ENCODE measurements at regions not wholly inside any gene's neighbourhood (a gene's known extent, or its start where the extent isn't known, plus 50 kb on each side); places are given as distances from the start of the nearest gene placed in this dataset.

DNA sequence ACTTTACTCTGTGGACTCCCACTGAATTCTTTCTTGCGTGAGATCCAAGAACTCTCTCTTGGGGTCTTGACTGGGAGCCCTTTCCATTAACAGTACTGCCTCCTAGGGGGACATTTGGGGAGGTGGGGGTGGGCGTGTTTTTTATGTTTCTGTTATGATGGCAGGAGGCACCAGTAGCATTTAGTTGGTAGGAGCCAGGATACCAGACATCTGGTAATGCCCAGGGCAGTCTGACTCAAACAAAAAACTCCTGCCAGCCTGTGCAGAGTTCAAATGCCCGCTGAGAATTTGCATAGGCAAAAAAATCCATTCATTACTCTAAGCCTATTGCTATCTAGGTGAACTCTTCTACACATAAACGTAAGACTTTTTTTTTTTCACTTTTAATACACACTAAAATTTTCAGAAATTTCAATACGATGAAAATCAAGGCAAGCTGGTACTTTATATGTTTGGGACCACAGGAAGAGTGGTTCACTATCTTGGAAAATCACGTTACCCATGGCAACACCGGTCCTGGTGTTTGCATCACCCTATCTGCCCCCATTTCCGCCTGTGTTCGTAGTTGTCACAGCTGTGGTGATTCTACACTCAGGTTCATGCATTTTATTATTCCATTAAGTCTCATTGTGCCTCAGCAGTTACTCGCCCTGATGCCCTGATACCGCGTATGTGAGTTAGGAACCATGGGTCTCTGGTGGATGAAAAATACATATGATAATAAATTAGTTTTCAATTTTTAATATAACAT, 121.1 kb upstream of the XYLT1 start:
- DNase-seq (ENCODE audit: low read depth in 3 of 3) = no peak

- DNase-seq (ENCODE audit: low read depth in 3 of 3) = peak in 2 of 3 experiments; percentile 16 to 41
These were observed 120.2 kb upstream of the XYLT1 start for GRCh38 chr16:17590711-17591654.

DNA sequence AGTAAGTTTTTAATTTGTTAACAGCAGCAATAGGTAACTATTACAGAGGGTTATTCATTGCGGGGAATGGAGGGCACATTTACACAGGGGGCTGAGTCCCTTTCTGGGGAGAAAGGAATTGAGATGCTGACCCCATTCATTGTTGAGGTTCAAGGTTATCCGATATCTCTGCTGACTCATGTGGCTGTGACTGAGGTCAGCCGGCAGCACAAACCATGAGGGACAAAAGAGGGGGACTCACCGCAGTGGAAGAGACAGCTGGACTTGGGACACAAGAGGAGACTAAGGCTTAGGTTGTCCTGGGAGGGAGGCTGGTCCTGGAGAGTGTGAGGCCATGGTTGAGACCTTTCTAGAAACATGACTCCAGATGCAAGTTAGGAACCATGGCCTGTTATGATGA, 119.1 kb upstream of the XYLT1 start:
- no peak for DNase-seq (ENCODE audit: low read depth in 3 of 3)

DNA sequence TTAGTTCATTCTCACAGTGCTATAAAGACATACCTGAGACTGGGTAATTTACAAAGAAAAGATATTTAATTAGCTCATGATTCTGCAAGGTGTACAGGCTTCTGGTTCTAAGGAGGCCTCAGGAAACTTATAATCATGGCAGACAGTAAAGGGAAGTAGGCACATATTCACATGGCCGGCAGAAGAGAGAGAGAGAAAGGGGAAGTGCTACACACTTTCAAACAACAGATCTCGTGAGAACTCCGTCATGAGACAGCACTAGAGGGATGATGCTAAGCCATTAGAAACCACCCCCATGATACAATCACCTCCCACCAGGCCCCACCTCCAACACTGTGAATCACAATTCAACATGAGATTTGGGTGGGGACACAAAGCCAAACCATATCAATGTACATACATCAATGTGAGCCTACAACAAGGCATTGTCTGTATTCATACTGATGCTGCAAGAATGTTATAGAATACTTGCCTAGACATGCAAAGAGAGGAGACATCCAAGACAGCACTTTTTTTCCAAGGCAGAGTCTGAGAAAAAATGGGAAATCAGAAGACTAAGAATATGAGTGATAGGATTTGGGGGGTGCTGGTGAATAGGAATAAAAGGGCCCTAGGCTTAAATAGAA, 114.8 kb upstream of the XYLT1 start:
- DNase-seq (ENCODE audit: low read depth in 3 of 3) = no peak

DNA sequence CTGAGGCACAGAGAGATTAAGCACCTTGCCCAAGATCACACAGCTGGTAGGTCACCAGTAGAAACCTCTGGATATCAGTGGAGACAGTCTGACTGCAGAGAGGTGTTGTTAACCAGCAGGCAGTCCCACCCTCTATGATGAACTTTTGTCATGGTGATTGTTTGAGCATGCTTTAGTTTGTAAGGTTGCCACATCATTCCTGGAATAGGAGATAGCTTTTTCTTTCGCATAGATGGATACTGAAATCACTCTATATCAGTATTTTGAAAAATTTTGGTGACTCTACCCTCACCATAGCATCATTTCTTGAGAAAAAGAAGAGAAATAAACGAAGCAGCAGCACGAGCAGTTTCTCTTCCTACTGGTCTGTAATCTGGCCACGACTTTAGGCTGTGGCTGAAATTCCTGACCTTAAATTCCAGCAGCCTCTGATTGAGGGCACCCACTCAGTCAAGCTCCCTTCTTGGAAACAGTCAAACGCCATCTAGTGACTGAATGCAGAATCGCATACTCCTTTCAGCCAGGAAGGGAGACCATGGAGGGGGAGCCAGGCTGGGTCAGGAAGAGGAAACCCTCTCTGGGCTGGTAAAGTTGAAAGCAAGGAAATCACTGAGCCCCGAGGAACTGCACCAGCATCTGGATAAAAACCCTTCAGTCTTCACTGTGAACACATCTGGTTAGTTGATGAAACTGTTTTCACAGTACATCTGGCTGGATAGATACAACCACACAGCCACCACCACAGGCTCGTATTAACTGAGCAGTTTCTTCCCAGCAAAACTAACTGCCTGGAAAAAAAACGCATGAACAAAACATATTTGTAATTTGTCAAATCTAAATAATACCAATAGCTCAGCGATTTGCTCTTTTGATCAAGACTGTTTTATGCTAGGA, 108.5 kb upstream of the XYLT1 start:
- DNase-seq (ENCODE audit: low read depth in 3 of 3) = peak; percentile 29 to 44 (median 41)

- DNase-seq (ENCODE audit: low read depth in 3 of 3) = no peak
These were observed 103.5 kb upstream of the XYLT1 start for GRCh38 chr16:17574256-17574655.

DNA sequence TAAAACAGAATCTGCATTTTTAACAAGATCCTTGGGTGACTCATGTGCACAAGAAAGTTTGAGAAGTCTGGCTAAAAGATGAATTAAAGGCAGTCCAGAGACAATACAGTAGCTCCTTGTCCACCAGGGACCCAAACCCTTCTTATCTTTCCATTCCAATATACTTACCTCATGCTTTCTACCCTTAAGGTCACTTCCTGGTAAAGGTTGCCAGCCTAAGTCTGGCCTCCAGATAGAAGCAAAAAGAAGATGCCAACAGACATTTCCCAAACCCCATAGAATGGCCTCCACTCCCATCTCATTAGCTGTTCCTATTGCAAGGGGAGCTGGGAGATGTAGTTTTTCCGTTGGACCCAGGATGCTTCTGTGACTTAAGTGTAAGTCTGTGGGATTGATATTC, 101.4 kb upstream of the XYLT1 start:
- DNase-seq (ENCODE audit: low read depth in 3 of 3) = no peak

- no peak for DNase-seq (ENCODE audit: low read depth in 3 of 3)
These were observed 100.8 kb upstream of the XYLT1 start for GRCh38 chr16:17571499-17572093.

DNA sequence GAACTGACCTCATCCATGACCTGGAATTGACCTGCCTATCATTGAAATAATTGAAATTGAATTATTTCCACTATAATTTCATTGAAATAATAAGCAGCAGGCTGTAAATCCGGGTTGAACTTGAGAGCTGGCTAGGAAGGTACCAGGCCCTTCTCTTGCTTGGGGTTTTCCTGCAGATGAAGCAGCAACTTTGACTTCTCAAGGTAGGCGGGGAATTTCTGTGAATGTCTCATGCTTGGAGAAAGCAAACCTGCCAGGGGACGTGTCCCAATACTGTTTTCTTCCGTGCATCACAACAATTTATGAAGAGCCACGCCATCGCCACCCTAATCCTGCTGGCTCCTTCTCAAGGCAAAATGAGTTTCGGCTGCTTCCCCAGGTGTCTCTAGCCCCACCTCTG, 97.5 kb upstream of the XYLT1 start:
- DNase-seq (ENCODE audit: low read depth in 3 of 3) = no peak

DNA sequence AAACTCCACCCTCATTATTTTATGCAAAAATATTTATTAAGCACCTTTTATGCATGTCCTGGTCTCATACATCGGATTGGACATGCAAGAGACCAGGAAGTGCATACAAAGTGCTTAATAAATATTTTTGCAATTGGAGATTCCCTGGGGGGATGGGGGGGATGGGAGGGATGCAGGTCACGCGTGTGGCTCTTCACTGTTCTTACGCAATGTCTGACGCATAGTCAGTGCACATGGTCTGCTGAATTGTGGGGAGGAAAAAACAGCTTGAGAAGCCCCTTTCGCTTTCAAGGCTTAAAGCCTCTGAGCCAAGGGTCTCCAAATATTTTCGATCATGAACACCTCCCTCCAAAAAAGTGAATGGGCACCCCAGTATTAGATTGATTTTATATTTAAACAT, 96.7 kb upstream of the XYLT1 start:
- DNase-seq (ENCODE audit: low read depth in 3 of 3) = no peak

GRCh38 chr16:17566656-17567450, 96.1 kb upstream of the XYLT1 start:
- DNase-seq (ENCODE audit: low read depth in 3 of 3) = no peak

GRCh38 chr16:17566075-17566474, 95.3 kb upstream of the XYLT1 start:
- DNase-seq (ENCODE audit: low read depth in 3 of 3) = no peak

DNA sequence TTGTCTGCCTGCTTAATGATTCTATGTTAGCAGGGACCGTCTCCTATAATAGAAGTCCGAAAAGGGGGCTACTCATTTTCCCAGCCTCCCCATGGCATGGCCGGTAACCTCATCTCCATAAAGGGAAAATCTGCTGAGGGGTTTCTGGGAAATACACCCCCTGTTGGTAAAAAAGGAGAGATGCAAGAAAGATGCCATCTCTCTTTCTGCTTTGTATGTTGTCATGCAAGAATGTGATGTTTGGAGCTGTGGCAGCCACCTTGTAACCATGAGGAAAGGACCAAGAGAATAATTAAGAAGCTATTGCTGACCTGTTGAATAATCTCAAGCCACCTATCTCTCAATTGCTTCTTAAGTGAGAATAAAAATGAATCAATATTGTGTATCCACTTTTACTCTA, 94.8 kb upstream of the XYLT1 start:
- DNase-seq (ENCODE audit: low read depth in 3 of 3) = no peak

GRCh38 chr16:17564856-17565255, 94.1 kb upstream of the XYLT1 start:
- DNase-seq (ENCODE audit: low read depth in 3 of 3) = no peak

- no peak for DNase-seq (ENCODE audit: low read depth in 3 of 3)
These were observed 92.7 kb upstream of the XYLT1 start for GRCh38 chr16:17563323-17564091.

DNA sequence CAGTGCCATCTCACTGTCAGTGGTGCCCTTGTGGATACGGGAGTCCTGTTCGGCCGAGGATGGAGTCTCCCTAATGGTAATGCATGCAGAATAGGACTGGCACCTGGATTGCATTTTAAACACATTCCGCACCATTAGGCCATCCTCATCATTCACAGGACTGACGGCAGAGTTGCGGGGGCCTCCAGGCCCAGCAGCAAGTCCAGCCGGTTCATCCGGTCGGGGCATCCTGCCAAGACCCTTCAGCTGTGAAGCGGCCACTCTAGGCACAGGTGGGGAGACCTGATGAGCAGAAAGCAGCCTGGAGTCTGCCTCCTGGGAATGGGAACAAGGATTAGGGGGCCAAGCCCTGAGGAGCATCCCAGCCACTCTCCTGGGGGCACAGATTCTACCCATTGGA, 90.3 kb upstream of the XYLT1 start:
- DNase-seq (ENCODE audit: low read depth in 3 of 3) = no peak

GRCh38 chr16:17560548-17560947, 89.8 kb upstream of the XYLT1 start:
- DNase-seq (ENCODE audit: low read depth in 3 of 3) = no peak

GRCh38 chr16:17559394-17559793, 88.6 kb upstream of the XYLT1 start:
- no peak for DNase-seq (ENCODE audit: low read depth in 3 of 3)

DNA sequence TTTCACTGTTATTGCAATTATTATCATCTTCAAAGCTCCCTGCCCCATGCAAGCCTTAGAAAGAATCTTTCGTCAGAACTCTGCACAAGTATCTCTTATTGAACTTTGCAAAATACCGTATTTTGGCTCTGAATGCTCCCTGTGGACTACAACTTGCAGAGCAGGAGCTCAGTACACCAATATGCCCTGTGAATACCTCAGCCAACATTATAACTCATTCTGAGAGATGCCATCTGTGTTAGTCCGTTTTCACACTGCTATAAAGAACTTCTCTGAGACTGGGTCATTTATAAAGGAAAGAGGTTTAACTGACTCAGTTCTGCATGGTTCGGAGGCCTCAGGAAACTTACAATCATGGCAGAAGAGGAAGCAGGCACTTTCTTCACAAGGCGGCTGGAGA, 87.2 kb upstream of the XYLT1 start:
- no peak for DNase-seq (ENCODE audit: low read depth in 3 of 3)

GRCh38 chr16:17557480-17557879, 86.7 kb upstream of the XYLT1 start:
- no peak for DNase-seq (ENCODE audit: low read depth in 3 of 3)

All from stimulated activated CD4-positive, alpha-beta T cell treated with anti-CD3 and anti-CD28 coated beads, TNF-alpha, amount 100 ng/mL, for 24 hours (primary cell).